OCI-LY1 (cell line): ENCODE measurements at regions not wholly inside any gene's neighbourhood (a gene's known extent, or its start where the extent isn't known, plus 50 kb on each side); places are given as distances from the start of the nearest gene placed in this dataset.

Source experiments
- H2AFZ ChIP-seq: fragments of 200-600 bp; sonication (generic), shearing (Covaris generic); 2 replicates; pipeline ENCODE4 v1.6.0; 2014; ENCODE audit warnings: antibody characterized with exemption, mild to moderate bottlenecking, low read length
- H3F3A ChIP-seq: fragments of 200-600 bp; sonication (generic), shearing (Covaris generic); 2 replicates; pipeline ENCODE4 v1.6.0; 2014; ENCODE audit warnings: mild to moderate bottlenecking, antibody characterized with exemption, low read length, moderate library complexity; ENCODE audit not compliant: insufficient read depth
- H3K27ac ChIP-seq: fragments of 200-600 bp; sonication (generic); 2 replicates; pipeline ENCODE4 v1.5.1; 2014; ENCODE audit warnings: low read length, mixed run types, mild to moderate bottlenecking, low read depth; ENCODE audit not compliant: poor library complexity, severe bottlenecking
- H3K27me3 ChIP-seq: fragments of 200-600 bp; sonication (generic); 2 replicates; pipeline ENCODE4 v1.6.0; 2014; ENCODE audit warnings: antibody characterized with exemption, mild to moderate bottlenecking, low read length, moderate library complexity; ENCODE audit not compliant: insufficient read depth
- H3K36me3 ChIP-seq: fragments of 200-600 bp; sonication (generic); 2 replicates; pipeline ENCODE4 v1.6.1; 2014; ENCODE audit warnings: mild to moderate bottlenecking, antibody characterized with exemption, low read length, moderate library complexity, mixed read lengths; ENCODE audit not compliant: insufficient read depth
- H3K4me1 ChIP-seq: fragments of 200-600 bp; sonication (generic); 2 replicates; pipeline ENCODE4 v1.5.1; 2014; ENCODE audit warnings: mild to moderate bottlenecking, low read length, moderate library complexity; ENCODE audit not compliant: insufficient read depth, severe bottlenecking
- H3K4me2 ChIP-seq: fragments of 200-600 bp; sonication (generic), shearing (Covaris generic); 2 replicates; pipeline ENCODE4 v1.6.1; 2014; ENCODE audit warnings: low read length
- H3K4me3 ChIP-seq: fragments of 200-600 bp; sonication (generic); 2 replicates; pipeline ENCODE4 v1.5.1; 2014; ENCODE audit warnings: low read length, low read depth, mild to moderate bottlenecking, mixed read lengths; ENCODE audit not compliant: poor library complexity, severe bottlenecking
- H3K79me2 ChIP-seq: fragments of 200-600 bp; shearing (Covaris generic); 2 replicates; pipeline ENCODE4 v1.6.1; 2016; ENCODE audit warnings: mixed run types, low read length, mixed read lengths; ENCODE audit not compliant: insufficient read depth
- H3K9ac ChIP-seq: fragments of 200-600 bp; sonication (generic), shearing (Covaris generic); 2 replicates; pipeline ENCODE4 v1.6.1; 2014; ENCODE audit warnings: mild to moderate bottlenecking, low read length, mixed read lengths
- H3K9me2 ChIP-seq: fragments of 200-600 bp; sonication (generic), shearing (Covaris generic); 2 replicates; pipeline ENCODE4 v1.6.1; 2014; ENCODE audit warnings: low read depth, mild to moderate bottlenecking, low read length, mixed read lengths
- H3K9me3 ChIP-seq: fragments of 200-600 bp; shearing (Covaris generic); 2 replicates; pipeline ENCODE4 v1.6.1; 2014; ENCODE audit warnings: low read length, mixed read lengths
- H4K20me1 ChIP-seq: fragments of 200-600 bp; sonication (generic), shearing (Covaris generic); 2 replicates; pipeline ENCODE4 v1.6.0; 2016; ENCODE audit warnings: mild to moderate bottlenecking, low read length; ENCODE audit not compliant: insufficient read depth
- CTCF ChIP-seq: fragments of 200-600 bp; sonication (generic), shearing (Covaris generic); IDR thresholded peaks from 2 replicates; pipeline ENCODE4 v1.5.1; 2017; ENCODE audit warnings: mild to moderate bottlenecking, antibody characterized with exemption, low read length, moderate library complexity, mixed read lengths
- EZH2 ChIP-seq: fragments of 200-600 bp; sonication (generic), shearing (Covaris generic); IDR thresholded peaks from 2 replicates; pipeline ENCODE4 v1.8.0; 2017; ENCODE audit warnings: borderline replicate concordance, mixed run types, mild to moderate bottlenecking, antibody characterized with exemption, low read length, moderate library complexity, mixed read lengths

DNA sequence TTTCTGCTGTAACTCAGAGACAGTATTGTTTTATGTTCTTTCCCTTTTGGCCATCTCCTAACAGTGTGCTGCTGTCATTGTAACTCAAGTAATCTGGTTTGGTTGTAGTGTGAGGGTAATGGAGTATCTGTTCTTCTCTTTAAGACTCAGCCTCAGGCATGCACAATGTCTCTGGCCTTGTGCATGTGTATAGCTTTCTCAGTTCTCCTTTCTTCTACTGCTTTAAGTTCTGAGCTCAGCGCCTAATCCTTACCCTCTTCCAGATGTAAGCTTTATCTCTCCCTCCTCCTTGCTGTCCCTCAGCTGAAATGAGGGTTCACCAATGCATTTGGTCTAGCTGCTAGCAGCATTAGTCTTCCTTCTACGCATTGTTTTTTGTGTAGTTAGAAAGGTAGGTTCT, 1420.4 kb upstream of the PRMT6 start:
- Histone ChIP-seq H3K27ac (no peak overlapping the region), H3K9me2 (no peaks in the 10 kb centered on the region), H3K4me2 (no peak overlapping the region), H3F3A (no peaks in the 10 kb centered on the region), H3K9me3 (no peaks in the 10 kb centered on the region), H3K4me1 (no peaks in the 10 kb centered on the region), H3K79me2 (no peaks in the 10 kb centered on the region), H3K9ac (no peak overlapping the region), H3K4me3 (no peak overlapping the region), H3K27me3 (no peaks in the 10 kb centered on the region), H3K36me3 (no peaks in the 10 kb centered on the region), H2AFZ (no peak overlapping the region), H4K20me1 (no peaks in the 10 kb centered on the region)
- TF ChIP-seq CTCF, result no peak
- TF ChIP-seq EZH2, result no peak

DNA sequence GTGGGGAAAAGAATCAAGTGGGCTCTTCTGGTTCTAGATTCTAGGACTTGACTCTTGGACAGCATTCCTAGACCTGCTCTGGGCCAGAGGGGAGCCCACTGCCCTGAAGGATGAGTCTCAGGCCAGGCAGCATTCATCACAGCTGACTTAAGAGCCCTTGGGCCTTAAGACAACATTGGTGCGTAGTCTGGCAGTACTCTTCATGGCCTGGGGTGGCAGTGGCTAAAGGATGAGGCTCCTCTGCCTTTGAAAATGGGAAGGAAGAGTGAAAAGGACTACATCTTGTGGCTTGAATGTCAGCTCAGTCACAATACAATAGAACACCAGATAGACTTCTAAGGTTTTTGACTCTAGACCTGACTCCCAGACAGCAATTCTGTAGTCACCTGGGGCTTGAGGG, 1415.1 kb upstream of the PRMT6 start:
- H3K9ac ChIP-seq, result no peak overlapping the region
- no peaks in the 10 kb centered on the region for H3K27me3 ChIP-seq
- H3K4me3 ChIP-seq, result no peak overlapping the region
- no peaks in the 10 kb centered on the region for H4K20me1 ChIP-seq
- no peaks in the 10 kb centered on the region for H3K9me3 ChIP-seq
- TF ChIP-seq CTCF (no peak), EZH2 (no peak)
- H3K27ac ChIP-seq, result no peak overlapping the region
- no peaks in the 10 kb centered on the region for H3K36me3 ChIP-seq
- no peak overlapping the region for H2AFZ ChIP-seq
- no peaks in the 10 kb centered on the region for H3K4me1 ChIP-seq
- H3K9me2 ChIP-seq, result no peaks in the 10 kb centered on the region
- H3F3A ChIP-seq, result no peaks in the 10 kb centered on the region
- no peaks in the 10 kb centered on the region for H3K79me2 ChIP-seq
- no peak overlapping the region for H3K4me2 ChIP-seq

- Histone ChIP-seq H2AFZ (no peak overlapping the region), H3K27me3 (no peaks in the 10 kb centered on the region), H3F3A (no peaks in the 10 kb centered on the region), H3K4me2 (no peak overlapping the region), H3K4me3 (no peak overlapping the region), H3K9me3 (no peaks in the 10 kb centered on the region), H3K9ac (no peak overlapping the region), H3K4me1 (no peaks in the 10 kb centered on the region), H3K27ac (no peak overlapping the region), H3K9me2 (no peaks in the 10 kb centered on the region), H4K20me1 (no peaks in the 10 kb centered on the region), H3K36me3 (no peaks in the 10 kb centered on the region), H3K79me2 (no peaks in the 10 kb centered on the region)
- no peak for TF ChIP-seq EZH2
- TF ChIP-seq CTCF, result no peak
Observed at GRCh38 chr1:105652109-105652508, 1404.4 kb upstream of the PRMT6 start.
